ENCODE measurements at regions not wholly inside any gene's neighbourhood (a gene's known extent, or its start where the extent isn't known, plus 50 kb on each side); places are given as distances from the start of the nearest gene placed in this dataset.
A peak's percentile ranks its signal among the peaks of the same experiment; 100 is the strongest.

GRCh38 chr2:180481998-180482397, 474.9 kb upstream of the CWC22 start:
- H3K27ac ChIP-seq (ENCODE audit: low read length) = no peak overlapping the region
- H3K27me3 Mint-ChIP-seq = no peaks in the 10 kb centered on the region
- H3K4me1 Mint-ChIP-seq = no peaks in the 10 kb centered on the region
- ChIA-PET CTCF (no interaction called here), POLR2A (no interaction called here)
- no peak for DNase-seq
- 67% methylated on average over 1 of the region's 2 CpGs for WGBS (ENCODE audit: insufficient coverage)
- H3K4me3 ChIP-seq (ENCODE audit: control insufficient read depth in 1 of 2, extremely low read depth in 1 of 2, low read length in 1 of 2) = no peak overlapping the region
- no peak for ATAC-seq (replicated peaks in 1 of 4)
- no peak overlapping the region for H3K4me3 Mint-ChIP-seq
- H3K9me3 Mint-ChIP-seq = no peaks in the 10 kb centered on the region
- H3K27ac Mint-ChIP-seq = no peak overlapping the region
- no peaks in the 10 kb centered on the region for H3K36me3 ChIP-seq (ENCODE audit: control insufficient read depth in 2 of 2, extremely low read depth in 1 of 2, insufficient read depth in 1 of 2, low read length in 1 of 2)
- H3K36me3 Mint-ChIP-seq = no peaks in the 10 kb centered on the region
- no peaks in the 10 kb centered on the region for H3K27me3 ChIP-seq (replicated peaks in 1 of 2; ENCODE audit: control insufficient read depth in 2 of 2, extremely low read depth in 1 of 2, insufficient read depth in 2 of 2, low read length in 1 of 2)
- H3K4me1 ChIP-seq (ENCODE audit: control insufficient read depth in 1 of 2, extremely low read depth in 1 of 2, insufficient read depth in 2 of 2, low read length in 2 of 2) = no peaks in the 10 kb centered on the region
- no peaks in the 10 kb centered on the region for H3K9me3 ChIP-seq

- Histone ChIP-seq H3K36me3 (ENCODE audit: control insufficient read depth in 2 of 2, extremely low read depth in 1 of 2, insufficient read depth in 1 of 2, low read length in 1 of 2) (no peaks in the 10 kb centered on the region), H3K27ac (ENCODE audit: low read length) (no peak overlapping the region), H3K4me3 (ENCODE audit: control insufficient read depth in 1 of 2, extremely low read depth in 1 of 2, low read length in 1 of 2) (no peak overlapping the region), H3K27me3 (replicated peaks in 1 of 2; ENCODE audit: control insufficient read depth in 2 of 2, extremely low read depth in 1 of 2, insufficient read depth in 2 of 2, low read length in 1 of 2) (no peaks in the 10 kb centered on the region), H3K9me3 (no peaks in the 10 kb centered on the region), H3K4me1 (ENCODE audit: control insufficient read depth in 1 of 2, extremely low read depth in 1 of 2, insufficient read depth in 2 of 2, low read length in 2 of 2) (no peaks in the 10 kb centered on the region)
- ATAC-seq (replicated peaks in 1 of 4) (no peak), DNase-seq (no peak)
- Mint-ChIP-seq H3K4me1 (no peaks in the 10 kb centered on the region), H3K27me3 (no peaks in the 10 kb centered on the region), H3K9me3 (no peaks in the 10 kb centered on the region), H3K27ac (no peak overlapping the region), H3K36me3 (no peaks in the 10 kb centered on the region), H3K4me3 (no peak overlapping the region)
- ChIA-PET POLR2A (no interaction called here), CTCF (no interaction called here)
Measured at GRCh38 chr2:180478883-180479282, 471.8 kb upstream of the CWC22 start.

GRCh38 chr2:180474716-180475115, 467.6 kb upstream of the CWC22 start:
- no peaks in the 10 kb centered on the region for H3K27me3 Mint-ChIP-seq
- DNase-seq (no peak), ATAC-seq (replicated peaks in 1 of 4) (no peak)
- no peaks in the 10 kb centered on the region for H3K36me3 Mint-ChIP-seq
- no peak overlapping the region for H3K4me3 Mint-ChIP-seq
- no peaks in the 10 kb centered on the region for H3K9me3 ChIP-seq
- no peaks in the 10 kb centered on the region for H3K4me1 Mint-ChIP-seq
- ChIA-PET CTCF (no interaction called here), POLR2A (no interaction called here)
- no peaks in the 10 kb centered on the region for H3K27me3 ChIP-seq (replicated peaks in 1 of 2; ENCODE audit: control insufficient read depth in 2 of 2, extremely low read depth in 1 of 2, insufficient read depth in 2 of 2, low read length in 1 of 2)
- no peaks in the 10 kb centered on the region for H3K4me1 ChIP-seq (ENCODE audit: control insufficient read depth in 1 of 2, extremely low read depth in 1 of 2, insufficient read depth in 2 of 2, low read length in 2 of 2)
- no peak overlapping the region for H3K27ac Mint-ChIP-seq
- no peak overlapping the region for H3K27ac ChIP-seq (ENCODE audit: low read length)
- no peaks in the 10 kb centered on the region for H3K9me3 Mint-ChIP-seq
- H3K36me3 ChIP-seq (ENCODE audit: control insufficient read depth in 2 of 2, extremely low read depth in 1 of 2, insufficient read depth in 1 of 2, low read length in 1 of 2) = no peaks in the 10 kb centered on the region
- H3K4me3 ChIP-seq (ENCODE audit: control insufficient read depth in 1 of 2, extremely low read depth in 1 of 2, low read length in 1 of 2) = no peak overlapping the region

GRCh38 chr2:180473456-180473855, 466.4 kb upstream of the CWC22 start:
- CTCF ChIA-PET = no interaction called here
- H3K27me3 ChIP-seq (replicated peaks in 1 of 2; ENCODE audit: control insufficient read depth in 2 of 2, extremely low read depth in 1 of 2, insufficient read depth in 2 of 2, low read length in 1 of 2) = no peaks in the 10 kb centered on the region
- Mint-ChIP-seq H3K4me3 (no peak overlapping the region), H3K27me3 (no peaks in the 10 kb centered on the region), H3K9me3 (peaks cover 0 to 4% (median 0%) of the 10 kb centered on the region in 3 donors), H3K27ac (no peak overlapping the region), H3K4me1 (no peaks in the 10 kb centered on the region), H3K36me3 (no peaks in the 10 kb centered on the region)
- POLR2A ChIA-PET = no interaction called here
- H3K4me3 ChIP-seq (ENCODE audit: control insufficient read depth in 1 of 2, extremely low read depth in 1 of 2, low read length in 1 of 2) = no peak overlapping the region
- WGBS (ENCODE audit: insufficient coverage) = no CpG with 5 or more reads among the region's 1 CpG
- ATAC-seq (replicated peaks in 1 of 4) = no peak
- H3K36me3 ChIP-seq (ENCODE audit: control insufficient read depth in 2 of 2, extremely low read depth in 1 of 2, insufficient read depth in 1 of 2, low read length in 1 of 2) = no peaks in the 10 kb centered on the region
- no peak overlapping the region for H3K27ac ChIP-seq (ENCODE audit: low read length)
- no peaks in the 10 kb centered on the region for H3K4me1 ChIP-seq (ENCODE audit: control insufficient read depth in 1 of 2, extremely low read depth in 1 of 2, insufficient read depth in 2 of 2, low read length in 2 of 2)
- no peaks in the 10 kb centered on the region for H3K9me3 ChIP-seq
- DNase-seq = no peak

- ChIA-PET POLR2A (no interaction called here), CTCF (no interaction called here)
- Histone ChIP-seq H3K27me3 (replicated peaks in 1 of 2; ENCODE audit: control insufficient read depth in 2 of 2, extremely low read depth in 1 of 2, insufficient read depth in 2 of 2, low read length in 1 of 2) (no peaks in the 10 kb centered on the region), H3K4me1 (ENCODE audit: control insufficient read depth in 1 of 2, extremely low read depth in 1 of 2, insufficient read depth in 2 of 2, low read length in 2 of 2) (no peaks in the 10 kb centered on the region), H3K36me3 (ENCODE audit: control insufficient read depth in 2 of 2, extremely low read depth in 1 of 2, insufficient read depth in 1 of 2, low read length in 1 of 2) (no peaks in the 10 kb centered on the region), H3K27ac (ENCODE audit: low read length) (no peak overlapping the region), H3K4me3 (ENCODE audit: control insufficient read depth in 1 of 2, extremely low read depth in 1 of 2, low read length in 1 of 2) (no peak overlapping the region), H3K9me3 (no peaks in the 10 kb centered on the region)
- no peak for ATAC-seq (replicated peaks in 1 of 4)
- no CpG with 5 or more reads among the region's 1 CpG for WGBS (ENCODE audit: insufficient coverage)
- no peaks in the 10 kb centered on the region for H3K36me3 Mint-ChIP-seq
- no peaks in the 10 kb centered on the region for H3K4me1 Mint-ChIP-seq
- no peak overlapping the region for H3K27ac Mint-ChIP-seq
- H3K9me3 Mint-ChIP-seq = peaks cover 3 to 10% (median 4%) of the 10 kb centered on the region in 3 donors
- no peaks in the 10 kb centered on the region for H3K27me3 Mint-ChIP-seq
- no peak overlapping the region for H3K4me3 Mint-ChIP-seq
- no peak for DNase-seq
Measured at GRCh38 chr2:180472133-180472532, 465.0 kb upstream of the CWC22 start.

- Histone ChIP-seq H3K9me3 (no peaks in the 10 kb centered on the region), H3K27ac (ENCODE audit: low read length) (no peak overlapping the region), H3K36me3 (ENCODE audit: control insufficient read depth in 2 of 2, extremely low read depth in 1 of 2, insufficient read depth in 1 of 2, low read length in 1 of 2) (no peaks in the 10 kb centered on the region), H3K4me1 (ENCODE audit: control insufficient read depth in 1 of 2, extremely low read depth in 1 of 2, insufficient read depth in 2 of 2, low read length in 2 of 2) (no peaks in the 10 kb centered on the region), H3K27me3 (replicated peaks in 1 of 2; ENCODE audit: control insufficient read depth in 2 of 2, extremely low read depth in 1 of 2, insufficient read depth in 2 of 2, low read length in 1 of 2) (no peaks in the 10 kb centered on the region), H3K4me3 (ENCODE audit: control insufficient read depth in 1 of 2, extremely low read depth in 1 of 2, low read length in 1 of 2) (no peak overlapping the region)
- Mint-ChIP-seq H3K27me3 (no peaks in the 10 kb centered on the region), H3K36me3 (no peaks in the 10 kb centered on the region), H3K27ac (no peak overlapping the region), H3K9me3 (peaks cover 3 to 9% (median 7%) of the 10 kb centered on the region in 3 donors), H3K4me1 (no peaks in the 10 kb centered on the region), H3K4me3 (no peak overlapping the region)
- DNase-seq = no peak
- ATAC-seq (replicated peaks in 1 of 4) = no peak
- ChIA-PET CTCF (no interaction called here), POLR2A (no interaction called here)
Measured at GRCh38 chr2:180463608-180464007, 456.5 kb upstream of the CWC22 start.

GRCh38 chr2:180461761-180462160, 454.7 kb upstream of the CWC22 start:
- Histone ChIP-seq H3K27me3 (replicated peaks in 1 of 2; ENCODE audit: control insufficient read depth in 2 of 2, extremely low read depth in 1 of 2, insufficient read depth in 2 of 2, low read length in 1 of 2) (no peaks in the 10 kb centered on the region), H3K4me1 (ENCODE audit: control insufficient read depth in 1 of 2, extremely low read depth in 1 of 2, insufficient read depth in 2 of 2, low read length in 2 of 2) (no peaks in the 10 kb centered on the region), H3K4me3 (ENCODE audit: control insufficient read depth in 1 of 2, extremely low read depth in 1 of 2, low read length in 1 of 2) (no peak overlapping the region), H3K9me3 (no peaks in the 10 kb centered on the region), H3K27ac (ENCODE audit: low read length) (no peak overlapping the region), H3K36me3 (ENCODE audit: control insufficient read depth in 2 of 2, extremely low read depth in 1 of 2, insufficient read depth in 1 of 2, low read length in 1 of 2) (no peaks in the 10 kb centered on the region)
- ChIA-PET CTCF (no interaction called here), POLR2A (no interaction called here)
- no peak for DNase-seq
- Mint-ChIP-seq H3K4me1 (no peaks in the 10 kb centered on the region), H3K36me3 (no peaks in the 10 kb centered on the region), H3K27ac (no peak overlapping the region), H3K27me3 (no peaks in the 10 kb centered on the region), H3K9me3 (peaks cover 0 to 5% (median 0%) of the 10 kb centered on the region in 3 donors), H3K4me3 (no peak overlapping the region)
- ATAC-seq (replicated peaks in 1 of 4) = peak in 1 of 4 experiments; percentile 27
- WGBS (ENCODE audit: insufficient coverage) = 67% methylated on average over 3 of the region's 3 CpGs
